ENCODE measurements at regions not wholly inside any gene's neighbourhood (a gene's known extent, or its start where the extent isn't known, plus 50 kb on each side); places are given as distances from the start of the nearest gene placed in this dataset.

GRCh38 chr1:99557546-99558202 is 88.2 kb upstream of the PALMD start:
- ATAC-seq = no peak
- no peak for DNase-seq (ENCODE audit: low spot score)
- intact Hi-C loops (cut with DNase I) = no loop called here

- DNase-seq (ENCODE audit: low spot score) = no peak
- no peak for ATAC-seq
- intact Hi-C loops (cut with DNase I) = no loop called here
Observed at GRCh38 chr1:99559166-99559565, 86.7 kb upstream of the PALMD start.

- DNase-seq (ENCODE audit: low spot score) (no peak), ATAC-seq (no peak)
- intact Hi-C loops (cut with DNase I) = no loop called here
Observed at GRCh38 chr1:99560207-99561040, 85.5 kb upstream of the PALMD start.

- ATAC-seq = no peak
- DNase-seq (ENCODE audit: low spot score) = no peak
- intact Hi-C loops (cut with DNase I) = no loop called here
Observed at GRCh38 chr1:99561952-99562351, 84.0 kb upstream of the PALMD start.

GRCh38 chr1:99565606-99566289 is 80.2 kb upstream of the PALMD start:
- intact Hi-C loops (cut with DNase I) = no loop called here
- ATAC-seq (no peak), DNase-seq (ENCODE audit: low spot score) (no peak)

GRCh38 chr1:99566290-99567021 is 79.5 kb upstream of the PALMD start:
- DNase-seq (ENCODE audit: low spot score) (no peak), ATAC-seq (no peak)
- intact Hi-C loops (cut with DNase I) = no loop called here

- DNase-seq (ENCODE audit: low spot score) (no peak), ATAC-seq (no peak)
- intact Hi-C loops (cut with DNase I) = no loop called here
Observed at GRCh38 chr1:99570486-99571089, 75.3 kb upstream of the PALMD start.

GRCh38 chr1:99571092-99571734 is 74.7 kb upstream of the PALMD start:
- DNase-seq (ENCODE audit: low spot score) (no peak), ATAC-seq (no peak)
- intact Hi-C loops (cut with DNase I) = no loop called here

GRCh38 chr1:99573431-99574217 is 72.3 kb upstream of the PALMD start:
- DNase-seq (ENCODE audit: low spot score) = no peak
- ATAC-seq = peak; percentile 42
- intact Hi-C loops (cut with DNase I) = no loop called here

GRCh38 chr1:99577313-99577712 is 68.6 kb upstream of the PALMD start:
- intact Hi-C loops (cut with DNase I) = no loop called here
- DNase-seq (ENCODE audit: low spot score) = no peak
- ATAC-seq = no peak

- intact Hi-C loops (cut with DNase I) = no loop called here
- no peak for DNase-seq (ENCODE audit: low spot score)
- ATAC-seq = peak; percentile 75
Observed at GRCh38 chr1:99579691-99580172, 66.2 kb upstream of the PALMD start.

GRCh38 chr1:99580451-99580850 is 65.5 kb upstream of the PALMD start:
- intact Hi-C loops (cut with DNase I) = no loop called here
- no peak for ATAC-seq
- DNase-seq (ENCODE audit: low spot score) = no peak

- ATAC-seq = no peak
- no peak for DNase-seq (ENCODE audit: low spot score)
- intact Hi-C loops (cut with DNase I) = no loop called here
Observed at GRCh38 chr1:99587008-99587407, 58.9 kb upstream of the PALMD start.

GRCh38 chr1:99589186-99589636 is 56.7 kb upstream of the PALMD start:
- DNase-seq (ENCODE audit: low spot score) = no peak
- intact Hi-C loops (cut with DNase I) = no loop called here
- peak; percentile 48 for ATAC-seq

GRCh38 chr1:99590578-99591209 is 55.2 kb upstream of the PALMD start:
- no peak for ATAC-seq

GRCh38 chr1:99591886-99592285 is 54.0 kb upstream of the PALMD start:
- ATAC-seq = no peak
- no peak for DNase-seq (ENCODE audit: low spot score)
- intact Hi-C loops (cut with DNase I) = no loop called here

More at GRCh38 chr1:99590578-99591209, 55.2 kb upstream of the PALMD start:
- DNase-seq (ENCODE audit: low spot score) = no peak
- intact Hi-C loops (cut with DNase I) = no loop called here

- intact Hi-C loops (cut with DNase I) = no loop called here
- ATAC-seq = no peak
- DNase-seq (ENCODE audit: low spot score) = no peak
Observed at GRCh38 chr1:99594205-99594604, 51.7 kb upstream of the PALMD start.
